Ammon's horn (tissue), 1 donor: ENCODE measurements at regions not wholly inside any gene's neighbourhood (a gene's known extent, or its start where the extent isn't known, plus 50 kb on each side); places are given as distances from the start of the nearest gene placed in this dataset.

ENCODE experiments used
- DNase-seq: peaks from one replicate; pipeline ENCODE4 v3.0.0-alpha.2; 2016; ENCODE audit warnings: low spot score

DNA sequence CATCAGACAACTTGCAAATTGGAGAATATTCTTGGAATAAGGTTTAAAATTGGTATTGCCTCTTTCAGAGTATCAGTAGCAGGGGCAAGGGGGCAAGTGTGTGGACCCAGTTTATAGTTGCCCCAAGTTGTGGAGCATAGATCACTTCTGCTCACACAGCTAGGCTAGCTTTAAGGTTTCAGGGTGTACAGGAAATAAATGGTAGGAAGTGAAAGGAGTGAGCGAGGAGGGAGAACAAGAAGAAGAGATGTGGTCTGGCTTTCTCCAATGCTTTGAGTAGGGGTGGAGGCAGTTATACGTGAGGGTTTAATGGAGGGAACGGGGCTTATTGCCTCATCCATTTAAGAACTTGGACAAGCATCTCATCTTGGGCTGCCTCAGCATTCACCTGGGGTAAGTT is 290.0 kb upstream of the CFAP20DC start:
- no peak for DNase-seq

DNA sequence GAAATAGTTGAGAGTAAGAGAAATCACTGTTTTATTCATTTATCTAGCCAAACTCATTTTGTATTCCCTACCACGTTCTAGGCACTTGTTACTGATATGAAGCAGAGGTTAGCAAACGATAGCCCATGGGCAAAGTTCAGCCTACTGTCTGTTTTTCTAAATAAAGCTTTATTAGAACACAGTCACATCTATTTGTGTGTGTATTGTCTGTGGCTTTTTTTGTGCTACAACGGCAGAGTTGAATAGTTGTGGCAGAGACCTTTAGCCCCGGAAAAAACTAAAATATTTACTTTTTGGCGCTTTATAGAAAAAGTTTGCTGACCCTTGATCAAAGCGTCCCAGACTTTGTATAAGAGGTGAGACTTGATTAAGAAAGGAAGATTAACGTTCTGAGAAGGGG is 289.1 kb upstream of the CFAP20DC start:
- DNase-seq, result no peak

DNA sequence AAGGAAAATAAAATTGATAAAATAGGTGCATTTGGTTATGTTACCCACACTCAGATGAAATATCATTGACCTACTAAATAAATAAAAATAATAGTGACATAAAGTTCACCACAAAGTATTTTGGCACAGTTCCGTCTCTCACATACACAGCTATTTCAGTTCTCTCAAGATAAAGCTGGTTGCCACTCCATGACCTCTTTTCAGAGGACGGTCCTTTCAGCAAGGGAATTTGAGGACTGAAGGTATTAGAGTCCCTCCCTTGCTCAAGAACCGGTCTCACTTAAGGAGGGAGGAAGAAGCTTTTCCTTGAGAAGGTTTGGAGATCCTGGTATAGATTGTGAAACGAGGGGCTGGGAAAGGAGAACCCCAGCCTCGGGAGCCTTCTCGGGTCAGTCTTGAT is 285.5 kb upstream of the CFAP20DC start:
- no peak for DNase-seq

DNA sequence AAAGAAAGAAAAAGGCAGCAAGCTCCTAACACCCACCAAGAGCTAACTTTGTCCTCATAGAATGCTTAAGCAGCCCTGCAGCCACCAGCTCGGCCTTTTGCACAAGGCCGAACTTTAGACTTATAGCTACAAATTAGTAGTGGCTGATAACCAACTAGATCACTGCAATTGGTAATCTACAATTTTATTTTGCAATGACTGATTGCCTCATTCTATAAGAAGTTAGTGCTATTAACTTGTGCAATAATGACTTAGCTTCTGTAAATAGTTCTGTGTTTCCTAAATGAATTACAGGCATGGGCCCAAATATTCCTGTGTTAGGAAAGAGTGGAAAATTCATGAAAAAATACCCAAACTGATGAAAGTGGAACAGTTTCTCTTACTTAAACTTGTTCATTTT is 284.8 kb upstream of the CFAP20DC start:
- no peak for DNase-seq

DNA sequence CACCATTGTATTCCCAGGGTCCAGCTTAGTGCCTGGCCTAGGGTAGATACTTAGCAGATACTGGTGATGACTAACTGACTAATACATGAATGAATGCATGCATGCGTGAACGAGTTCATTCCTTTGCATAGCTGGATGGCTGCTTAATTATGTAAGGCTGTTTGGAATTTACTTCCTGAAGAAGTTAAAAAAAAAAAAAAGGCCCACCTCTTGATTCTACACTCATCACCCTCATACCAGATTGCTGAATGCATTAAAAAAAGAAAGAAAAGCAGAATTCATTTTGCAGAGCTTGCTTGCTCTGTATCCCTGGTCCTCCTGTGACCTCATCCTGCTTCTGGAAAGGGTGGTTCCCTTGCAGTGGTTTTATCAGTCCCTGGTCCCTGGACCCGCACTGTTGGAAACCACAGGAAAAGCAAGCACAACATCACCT is 277.6 kb upstream of the CFAP20DC start:
- DNase-seq, result no peak

DNA sequence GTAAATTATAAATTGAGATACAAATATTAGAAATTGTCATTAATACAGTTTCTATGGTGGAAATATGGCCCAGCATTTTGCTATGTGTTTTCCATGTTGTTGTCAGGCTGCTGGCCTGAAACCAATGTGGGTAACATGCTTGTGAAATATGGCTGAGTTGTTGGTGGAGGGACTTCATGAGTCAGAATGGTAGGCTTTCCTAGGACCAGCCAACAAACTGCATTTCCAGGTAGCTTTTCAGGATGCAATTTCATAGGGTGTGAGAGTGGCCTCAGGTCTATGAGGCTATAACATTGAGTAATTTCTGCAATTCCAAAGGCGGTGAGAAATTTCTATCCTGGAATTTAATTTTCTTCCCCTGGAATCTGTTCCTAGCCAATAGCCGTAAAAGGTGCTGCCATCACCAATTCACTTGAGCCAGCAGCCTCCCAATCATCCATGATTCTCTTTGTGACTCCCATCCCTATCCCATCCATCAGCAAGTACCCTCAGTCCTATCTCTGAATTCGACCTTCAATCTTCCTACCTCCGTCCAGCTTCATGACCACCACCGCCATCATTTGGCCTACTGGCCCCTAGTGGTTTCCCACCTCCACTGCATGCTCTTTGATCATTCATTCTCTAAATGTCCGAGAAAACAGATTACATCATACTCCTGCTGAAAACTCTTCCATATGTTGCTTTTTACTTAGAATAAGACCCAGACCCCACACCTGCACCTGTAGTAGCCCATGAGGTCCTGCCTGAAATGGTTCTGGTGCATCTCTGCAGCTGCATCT is 276.6 kb upstream of the CFAP20DC start:
- DNase-seq, result no peak

DNA sequence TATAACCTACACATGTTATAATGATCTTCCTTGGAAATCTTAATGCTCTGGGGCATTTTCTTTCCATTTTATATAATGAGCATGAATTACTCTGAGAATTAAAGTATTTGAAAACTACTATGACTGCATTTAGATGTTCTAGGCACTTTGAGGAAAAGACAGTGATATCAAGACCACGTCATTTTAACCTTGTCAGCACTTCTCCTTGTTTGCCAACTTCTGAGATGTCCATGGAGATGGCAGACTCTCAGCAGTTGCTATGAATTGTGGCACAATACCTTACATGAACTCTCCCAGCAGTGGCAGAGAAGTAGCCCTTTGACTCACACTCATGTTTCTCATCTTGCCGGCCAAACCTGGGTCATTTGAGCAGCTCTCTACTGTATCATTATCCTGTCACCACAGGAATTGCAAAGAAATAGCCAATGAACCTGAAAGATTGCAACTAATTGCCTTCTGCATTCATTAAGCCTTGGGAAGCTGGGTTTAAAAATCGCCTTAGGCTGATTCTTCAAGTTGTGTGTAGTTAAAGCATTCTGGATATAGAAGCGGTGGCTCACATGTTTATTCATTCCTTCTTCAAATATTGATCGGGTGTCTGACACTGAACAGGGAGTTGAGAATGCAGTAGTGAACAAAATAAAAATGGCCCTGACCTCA is 272.2 kb upstream of the CFAP20DC start:
- DNase-seq, result no peak

DNA sequence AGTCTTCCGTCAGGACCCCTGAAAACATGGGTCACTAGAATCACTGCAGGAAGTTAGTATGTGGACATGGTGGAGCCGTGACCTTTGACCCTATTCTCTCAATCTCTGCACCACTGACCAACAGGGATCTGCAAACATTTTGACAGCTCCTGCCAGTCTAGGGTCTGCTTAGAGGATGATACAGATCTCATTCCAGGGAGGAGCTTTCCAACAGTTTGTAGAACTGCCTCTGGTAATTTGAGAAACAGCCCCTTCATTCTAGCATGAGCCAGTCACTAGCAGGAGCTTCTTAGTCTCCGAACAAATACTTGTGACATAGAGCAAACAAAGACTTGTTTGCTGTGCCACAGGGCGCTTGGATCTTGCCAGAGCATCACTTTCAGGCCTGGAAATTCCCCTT is 270.3 kb upstream of the CFAP20DC start:
- DNase-seq, result no peak

DNA sequence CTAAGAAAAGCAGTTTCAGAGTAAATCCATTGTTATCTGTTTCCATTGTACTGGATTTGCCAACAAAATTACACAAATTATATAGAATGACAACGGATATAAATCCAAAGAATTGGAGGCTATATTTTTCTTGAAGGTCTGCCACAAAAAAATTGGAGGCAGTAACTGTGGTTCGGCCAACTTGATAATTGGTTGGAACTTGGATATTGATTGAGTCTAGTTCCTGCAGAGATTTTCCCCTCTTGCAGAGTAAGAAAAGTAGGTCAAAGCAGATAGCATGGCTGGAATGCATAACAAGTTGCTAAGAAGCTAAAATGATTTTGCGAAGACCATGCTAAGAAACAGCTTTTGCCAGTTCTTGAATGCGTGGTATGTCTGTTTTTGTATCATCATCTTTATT is 269.6 kb upstream of the CFAP20DC start:
- DNase-seq, result no peak

DNA sequence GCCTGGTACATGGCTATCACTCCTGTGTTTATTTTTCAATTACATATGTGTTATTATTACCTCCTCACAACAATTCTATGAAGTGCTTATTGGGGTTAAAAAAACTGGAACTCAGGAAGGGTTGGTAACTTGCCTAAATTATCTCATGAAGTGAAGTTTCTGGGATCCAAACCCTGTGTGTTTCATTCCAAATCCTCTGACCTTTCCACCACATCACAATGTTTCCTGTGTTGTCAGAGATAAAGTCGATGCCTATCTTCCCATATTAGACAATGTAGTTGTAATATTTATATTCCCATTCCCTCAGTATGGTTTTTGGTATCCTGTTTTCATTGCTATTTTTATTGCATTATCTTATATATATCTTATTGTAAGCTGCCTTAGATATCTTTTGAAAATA is 269.1 kb upstream of the CFAP20DC start:
- DNase-seq, result no peak

DNA sequence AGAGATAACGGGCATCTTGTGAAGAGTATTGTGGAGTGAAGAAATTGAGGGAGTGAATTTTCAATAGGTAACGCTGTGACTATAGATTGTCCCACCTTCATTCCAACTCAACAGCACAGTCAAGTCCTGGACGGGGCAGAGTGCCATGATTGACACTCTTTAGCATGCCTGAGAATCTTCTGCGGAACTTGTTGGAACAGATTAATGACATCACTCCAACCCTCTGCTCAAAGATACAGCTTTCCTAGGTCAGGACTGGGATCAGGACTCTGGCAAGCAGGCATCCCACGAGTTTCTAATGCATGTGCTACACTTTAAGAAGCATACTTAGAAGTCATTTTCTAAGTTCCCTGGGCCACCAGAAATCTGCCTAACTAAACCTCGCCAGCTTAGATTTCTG is 267.6 kb upstream of the CFAP20DC start:
- DNase-seq, result no peak

DNA sequence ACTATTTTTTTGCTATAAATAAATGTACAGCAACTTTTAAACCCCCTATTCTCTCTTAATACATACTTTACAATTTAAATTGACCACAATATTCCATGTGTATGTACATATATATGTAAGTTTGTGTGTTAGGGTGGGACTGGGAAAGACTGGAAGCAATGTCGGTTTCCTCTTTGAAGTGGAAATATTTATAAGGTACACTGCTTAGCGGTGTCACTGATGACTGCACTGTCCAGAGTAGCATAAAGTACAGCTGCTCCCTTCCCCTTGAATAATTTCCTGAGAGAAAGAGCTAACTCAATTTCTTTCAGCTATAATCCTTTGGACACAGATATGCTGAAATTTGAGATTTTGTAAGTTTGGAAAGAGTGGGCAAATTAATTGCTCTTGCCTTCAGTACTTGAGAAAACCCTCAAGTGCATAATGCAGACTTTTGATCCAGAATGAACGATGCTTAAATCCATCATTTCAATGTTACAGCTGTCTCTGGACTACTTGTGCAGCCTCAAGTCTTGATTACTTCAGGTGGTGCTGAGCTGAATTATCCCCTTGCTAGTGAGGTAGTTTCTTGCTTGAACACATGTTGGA is 267.0 kb upstream of the CFAP20DC start:
- DNase-seq, result no peak

DNA sequence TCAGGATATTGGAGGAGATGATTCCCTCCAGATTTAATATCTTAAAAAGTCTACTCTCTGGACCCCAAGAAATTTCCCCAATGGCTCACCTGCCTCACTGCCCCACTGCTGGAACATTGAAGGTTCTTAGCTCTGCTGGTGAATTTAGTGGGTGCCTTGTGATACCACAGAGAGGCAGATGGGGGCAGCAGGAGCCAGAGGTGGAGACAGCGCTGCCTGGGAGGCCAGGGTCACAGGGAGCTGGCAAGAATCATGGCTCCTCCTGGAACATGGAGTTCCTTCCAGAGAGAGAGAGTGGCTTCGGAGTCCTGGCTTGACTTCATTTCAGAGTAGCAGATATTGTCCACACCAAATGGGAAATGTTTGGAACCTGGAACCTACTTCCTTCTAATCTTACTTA is 263.5 kb upstream of the CFAP20DC start:
- peak; percentile 19 for DNase-seq

DNA sequence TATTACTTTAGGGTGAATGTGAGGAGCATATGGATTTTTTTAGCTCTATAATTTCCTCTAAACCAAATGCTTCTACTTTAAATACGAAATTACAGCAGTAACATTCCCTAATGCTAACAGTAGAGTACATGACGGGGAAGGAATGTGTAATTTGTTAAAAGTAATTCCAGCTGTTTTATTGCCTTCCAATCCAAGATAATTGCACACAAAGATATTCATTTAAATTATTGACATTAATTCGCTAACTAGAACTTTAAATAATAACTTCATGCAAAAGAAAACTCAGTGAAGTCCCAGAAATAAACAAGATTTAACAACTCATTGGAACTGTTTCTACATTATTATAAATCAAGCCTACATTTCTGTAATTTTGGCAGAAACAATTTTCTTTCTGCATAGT is 261.4 kb upstream of the CFAP20DC start:
- no peak for DNase-seq

DNA sequence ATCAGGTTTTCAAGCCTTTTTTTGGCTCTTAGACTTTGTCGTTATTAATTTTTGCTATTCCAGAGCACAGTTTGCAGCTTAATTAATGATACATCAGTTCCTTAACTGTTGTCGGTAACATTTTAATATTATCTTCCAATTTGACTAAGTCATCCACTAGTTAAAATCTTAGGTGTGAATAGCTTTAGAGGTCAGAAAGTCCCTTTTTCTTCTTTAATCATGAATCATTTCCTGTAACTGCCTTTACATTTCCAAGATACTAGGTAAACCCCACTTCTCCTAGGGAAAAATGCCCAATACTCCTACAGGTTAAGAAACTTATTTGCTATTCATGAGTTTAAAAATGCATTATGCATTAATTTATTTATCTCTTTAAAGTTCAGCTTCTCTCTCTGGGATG is 260.9 kb upstream of the CFAP20DC start:
- DNase-seq, result no peak

DNA sequence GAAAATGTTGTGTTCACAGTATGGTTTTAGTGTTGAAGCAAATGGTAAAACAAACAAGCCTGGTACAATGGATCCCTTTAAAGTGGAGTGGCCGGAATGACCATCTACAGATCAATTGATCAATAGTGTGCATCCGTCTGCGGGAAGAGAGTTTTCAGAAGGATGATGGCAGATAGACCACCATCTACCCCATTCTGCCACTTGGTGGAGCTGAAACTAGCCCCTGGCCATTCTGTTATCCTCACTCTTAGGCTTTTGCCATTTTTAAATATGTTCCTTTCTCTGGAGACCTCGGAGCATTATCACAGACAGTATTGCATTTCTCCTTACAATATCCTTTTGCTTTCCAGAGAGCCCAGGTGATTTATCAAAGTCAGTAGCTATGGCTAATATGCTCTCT is 258.9 kb upstream of the CFAP20DC start:
- DNase-seq, result no peak

DNA sequence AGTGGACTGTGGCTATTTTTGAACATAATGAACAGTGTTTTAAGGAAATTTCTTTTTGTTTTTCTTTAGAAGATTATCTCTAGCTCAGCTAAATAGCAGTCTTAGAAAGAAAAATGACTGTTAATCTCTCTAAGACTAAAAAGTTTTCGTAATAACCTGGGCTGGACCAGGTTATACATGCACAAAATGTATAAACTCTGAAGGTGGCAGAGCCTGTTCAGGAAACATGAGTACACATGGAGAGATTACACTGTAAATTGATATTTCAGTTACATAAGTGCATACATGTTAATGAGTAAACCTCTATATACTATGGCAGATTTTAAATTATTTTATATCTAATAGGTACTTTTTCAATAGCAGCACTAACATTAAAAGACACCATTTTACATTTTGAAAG is 258.2 kb upstream of the CFAP20DC start:
- DNase-seq, result no peak

DNA sequence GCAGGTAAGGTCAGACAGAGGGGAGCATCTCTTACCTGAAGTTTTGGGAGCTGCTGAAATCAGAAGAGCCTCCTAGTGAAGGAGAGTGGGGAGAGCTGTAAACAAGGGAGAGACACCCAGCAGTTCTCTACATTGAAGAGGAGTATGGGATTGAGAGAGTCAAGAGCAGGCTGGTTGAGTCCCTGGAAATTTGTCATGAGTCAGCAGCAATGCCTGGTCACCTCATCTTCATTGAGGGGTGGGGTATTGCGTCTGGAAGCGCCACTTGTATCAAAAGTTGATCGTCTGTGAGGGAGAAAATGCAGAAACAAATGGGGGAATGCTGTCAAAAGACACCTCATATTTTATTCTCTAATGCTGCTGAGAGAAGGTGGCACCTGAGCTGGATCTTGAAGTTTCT is 256.6 kb upstream of the CFAP20DC start:
- DNase-seq, result no peak

DNA sequence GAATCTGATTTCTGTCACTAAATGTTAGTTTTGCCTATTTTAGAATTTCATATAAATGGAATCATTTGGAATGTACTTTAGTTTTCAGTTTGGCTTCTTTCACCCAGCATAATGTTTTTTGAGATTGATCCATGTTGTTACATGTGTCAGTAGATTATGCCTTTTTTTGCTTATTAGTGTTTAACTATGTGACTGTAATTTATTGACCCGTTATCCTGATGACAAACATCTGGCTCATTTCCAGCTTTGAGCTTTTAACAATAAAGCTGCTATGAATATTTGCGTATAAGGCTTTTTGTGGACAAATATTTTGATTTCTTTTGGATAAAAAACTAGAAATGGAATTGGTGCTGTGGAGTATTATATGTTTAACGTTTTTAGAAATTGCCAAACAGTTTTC is 254.5 kb upstream of the CFAP20DC start:
- DNase-seq, result no peak

DNA sequence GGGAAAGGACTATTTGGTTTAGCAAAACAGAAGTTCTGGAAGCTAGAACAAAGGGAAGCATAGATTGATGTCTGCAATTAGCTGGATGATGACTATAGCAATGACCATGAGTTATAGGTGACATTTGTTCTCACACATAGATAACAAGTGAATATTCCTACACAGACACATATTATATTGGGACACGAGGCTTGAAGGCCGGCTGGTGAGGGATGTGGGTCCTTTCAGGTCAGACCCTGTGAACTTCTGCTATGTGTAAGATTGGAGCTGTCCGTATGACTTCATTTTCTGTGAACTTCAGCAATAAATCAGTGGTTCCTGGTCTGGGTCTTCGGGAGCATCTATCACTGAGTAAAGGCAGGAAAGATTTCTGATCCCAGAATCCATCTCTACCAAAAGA is 253.6 kb upstream of the CFAP20DC start:
- no peak for DNase-seq

DNA sequence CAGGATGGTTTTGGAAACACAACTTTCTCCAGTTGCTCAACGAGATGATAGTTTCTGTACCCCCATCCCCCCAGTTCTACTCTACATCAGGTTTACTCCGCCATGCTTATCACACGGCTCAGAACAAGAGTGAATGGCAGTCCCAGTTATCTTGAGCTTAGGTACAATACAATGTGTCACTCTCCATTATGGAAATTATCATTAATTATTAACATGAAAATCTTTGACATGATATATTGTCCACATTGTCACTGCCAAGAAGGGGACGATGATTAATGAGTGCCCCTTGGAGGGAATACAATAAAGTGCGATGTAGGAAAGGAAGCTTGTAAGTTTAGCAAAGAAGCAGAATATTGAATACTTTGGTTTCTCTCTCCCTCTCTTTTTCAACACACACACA is 252.6 kb upstream of the CFAP20DC start:
- DNase-seq, result no peak

DNA sequence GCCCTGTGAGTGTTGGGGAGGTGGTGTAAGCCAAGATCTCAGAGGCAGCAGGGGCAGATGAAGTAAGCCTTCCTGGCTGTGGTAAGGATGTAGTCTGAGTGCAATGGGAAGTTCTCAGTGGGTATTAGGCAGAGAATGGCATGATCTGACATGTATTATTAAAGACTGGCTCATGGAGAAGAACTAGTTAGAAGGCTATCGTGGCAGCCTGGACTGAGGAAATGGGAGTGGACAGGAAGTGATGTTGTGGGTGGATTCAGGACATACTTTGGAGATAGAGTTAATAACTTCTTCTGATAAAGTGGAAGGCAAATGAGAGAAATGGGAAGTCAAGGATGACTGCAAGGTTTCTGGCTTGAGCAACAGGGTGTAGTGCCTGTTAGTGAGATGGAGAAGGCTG is 250.9 kb upstream of the CFAP20DC start:
- DNase-seq, result no peak

DNA sequence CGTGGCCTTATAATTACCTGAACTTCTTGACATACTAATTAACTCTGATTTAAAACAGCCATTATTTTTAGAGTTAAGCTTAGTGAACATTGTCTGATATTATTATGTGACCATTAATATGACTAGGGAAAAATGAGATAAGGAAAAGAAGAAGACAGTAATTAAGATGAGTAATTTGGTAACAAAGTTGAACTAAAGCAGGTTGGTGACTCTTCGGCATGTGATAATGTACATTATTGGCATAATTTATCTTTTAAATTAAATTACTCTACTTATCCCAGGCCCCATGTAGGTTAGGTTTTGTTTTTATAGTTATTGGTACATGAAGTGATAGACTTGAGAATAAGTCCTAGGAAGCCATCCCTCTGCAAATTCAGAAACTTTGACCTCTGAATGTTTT is 249.7 kb upstream of the CFAP20DC start:
- no peak for DNase-seq

DNA sequence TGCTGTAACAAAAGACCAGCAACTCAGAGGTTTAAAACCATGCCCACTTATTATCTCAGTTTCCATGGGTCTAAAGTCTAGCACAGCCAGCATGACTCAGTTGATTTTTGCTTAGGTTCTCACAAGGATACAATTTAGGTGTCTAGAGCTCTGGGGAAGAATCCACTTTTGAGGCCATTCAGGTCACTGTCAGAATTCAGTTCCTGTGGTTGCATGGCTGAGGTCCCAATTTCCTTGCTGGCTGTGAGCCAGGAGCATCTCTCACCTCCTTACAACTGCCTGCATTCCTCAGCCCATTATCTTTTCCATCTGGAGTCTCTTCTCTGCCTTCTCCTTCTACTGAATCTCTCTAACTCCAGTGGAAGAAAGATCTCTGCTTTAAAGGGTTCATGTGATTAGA is 240.5 kb upstream of the CFAP20DC start:
- no peak for DNase-seq
